ENCODE measurements at regions not wholly inside any gene's neighbourhood (a gene's known extent, or its start where the extent isn't known, plus 50 kb on each side); places are given as distances from the start of the nearest gene placed in this dataset.

DNA sequence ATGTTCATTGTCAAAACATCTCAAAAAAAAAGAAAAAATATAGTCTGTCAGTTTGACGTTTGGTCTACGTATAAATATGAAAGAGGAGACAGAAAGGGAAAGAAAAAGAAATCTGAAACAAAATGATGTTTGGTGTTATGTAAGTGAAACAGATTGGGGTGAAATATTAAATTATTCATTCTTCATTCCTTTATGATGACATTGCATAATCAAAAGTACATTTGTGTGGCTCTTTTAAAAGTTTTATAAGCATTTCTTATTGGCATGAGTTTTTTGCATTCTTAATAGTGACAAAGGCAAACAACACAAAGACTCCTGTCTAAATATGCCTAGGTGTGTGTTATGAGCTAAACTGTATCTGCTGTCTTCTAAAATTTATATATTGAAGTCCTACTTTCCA is 232.6 kb downstream of the EFNB2 start:
- TF ChIP-seq, protein P1, sequence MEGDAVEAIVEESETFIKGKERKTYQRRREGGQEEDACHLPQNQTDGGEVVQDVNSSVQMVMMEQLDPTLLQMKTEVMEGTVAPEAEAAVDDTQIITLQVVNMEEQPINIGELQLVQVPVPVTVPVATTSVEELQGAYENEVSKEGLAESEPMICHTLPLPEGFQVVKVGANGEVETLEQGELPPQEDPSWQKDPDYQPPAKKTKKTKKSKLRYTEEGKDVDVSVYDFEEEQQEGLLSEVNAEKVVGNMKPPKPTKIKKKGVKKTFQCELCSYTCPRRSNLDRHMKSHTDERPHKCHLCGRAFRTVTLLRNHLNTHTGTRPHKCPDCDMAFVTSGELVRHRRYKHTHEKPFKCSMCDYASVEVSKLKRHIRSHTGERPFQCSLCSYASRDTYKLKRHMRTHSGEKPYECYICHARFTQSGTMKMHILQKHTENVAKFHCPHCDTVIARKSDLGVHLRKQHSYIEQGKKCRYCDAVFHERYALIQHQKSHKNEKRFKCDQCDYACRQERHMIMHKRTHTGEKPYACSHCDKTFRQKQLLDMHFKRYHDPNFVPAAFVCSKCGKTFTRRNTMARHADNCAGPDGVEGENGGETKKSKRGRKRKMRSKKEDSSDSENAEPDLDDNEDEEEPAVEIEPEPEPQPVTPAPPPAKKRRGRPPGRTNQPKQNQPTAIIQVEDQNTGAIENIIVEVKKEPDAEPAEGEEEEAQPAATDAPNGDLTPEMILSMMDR (IDR thresholded peaks at IDR 0.05): no peak
- TF ChIP-seq POLR2A (IDR thresholded peaks at IDR 0.05) (no peak), POLR2AphosphoS5 (IDR thresholded peaks at IDR 0.05) (no peak)

Data from gastroesophageal sphincter (tissue), 3 donors.